ENCODE measurements at regions not wholly inside any gene's neighbourhood (a gene's known extent, or its start where the extent isn't known, plus 50 kb on each side); places are given as distances from the start of the nearest gene placed in this dataset.

GRCh38 chr14:22448035-22448904, 140.8 kb downstream of the DAD1 start:
- TF ChIP-seq CTCF (IDR thresholded peaks at IDR 0.05) (no peak), POLR2AphosphoS5 (IDR thresholded peaks at IDR 0.05) (no peak), POLR2A (IDR thresholded peaks at IDR 0.05) (no peak), EP300 (IDR thresholded peaks at IDR 0.05) (no peak)

GRCh38 chr14:22438742-22439141, 150.3 kb downstream of the DAD1 start:
- no peak for TF ChIP-seq POLR2A (IDR thresholded peaks at IDR 0.05)
- no peak for TF ChIP-seq EP300 (IDR thresholded peaks at IDR 0.05)
- TF ChIP-seq CTCF (IDR thresholded peaks at IDR 0.05), result no peak
- TF ChIP-seq POLR2AphosphoS5 (IDR thresholded peaks at IDR 0.05), result no peak
- Histone ChIP-seq H3K36me3 (no peaks in the 10 kb centered on the region), H3K4me3 (no peak overlapping the region), H3K27me3 (no peaks in the 10 kb centered on the region), H3K27ac (no peak overlapping the region), H3K9me3 (no peaks in the 10 kb centered on the region), H3K4me1 (peaks cover 0 to 9% (median under 1%) of the 10 kb centered on the region in 4 donors)
- no peak for DNase-seq
- 80 to 96% (median 91%) methylated on average over 3 of the region's 3 CpGs for WGBS, 5 donors
- intact Hi-C loops (cut with DNase I; ENCODE audit: low total_unique reads), result no loop called here

More at GRCh38 chr14:22448035-22448904, 140.8 kb downstream of the DAD1 start:
- Histone ChIP-seq H3K36me3 (no peaks in the 10 kb centered on the region), H3K4me1 (peaks cover 0 to 16% (median 0%) of the 10 kb centered on the region in 4 donors), H3K27ac (peak overlapping the region in 2 of 5 donors; percentile 26 to 27), H3K4me3 (no peak overlapping the region), H3K27me3 (no peaks in the 10 kb centered on the region), H3K9me3 (no peaks in the 10 kb centered on the region)
- 76 to 82% (median 81%) methylated on average over 10 of the region's 10 CpGs for WGBS, 5 donors
- DNase-seq, result no peak
- intact Hi-C loops (cut with DNase I; ENCODE audit: low total_unique reads), result no loop called here

GRCh38 chr14:22434901-22435550, 154.0 kb downstream of the DAD1 start:
- Histone ChIP-seq H3K4me1 (peaks cover 17 to 30% (median 22%) of the 10 kb centered on the region in 4 donors), H3K4me3 (no peak overlapping the region), H3K36me3 (no peaks in the 10 kb centered on the region), H3K27me3 (no peaks in the 10 kb centered on the region), H3K9me3 (no peaks in the 10 kb centered on the region), H3K27ac (no peak overlapping the region)
- TF ChIP-seq POLR2A (IDR thresholded peaks at IDR 0.05), result no peak
- TF ChIP-seq CTCF (IDR thresholded peaks at IDR 0.05), result no peak
- TF ChIP-seq EP300 (IDR thresholded peaks at IDR 0.05), result no peak
- no peak for TF ChIP-seq POLR2AphosphoS5 (IDR thresholded peaks at IDR 0.05)
- 87 to 95% (median 92%) methylated on average over 6 of the region's 6 CpGs for WGBS, 5 donors
- intact Hi-C loops (cut with DNase I; ENCODE audit: low total_unique reads), result no loop called here
- DNase-seq, result peak in 1 of 2 donors; percentile 45

GRCh38 chr14:22434030-22434429, 155.0 kb downstream of the DAD1 start:
- 71 to 89% (median 80%) methylated on average over 4 of the region's 4 CpGs for WGBS, 5 donors
- Histone ChIP-seq H3K27me3 (no peaks in the 10 kb centered on the region), H3K9me3 (no peaks in the 10 kb centered on the region), H3K4me1 (peaks cover 21 to 36% (median 29%) of the 10 kb centered on the region in 4 donors), H3K4me3 (no peak overlapping the region), H3K36me3 (no peaks in the 10 kb centered on the region), H3K27ac (no peak overlapping the region)
- intact Hi-C loops (cut with DNase I; ENCODE audit: low total_unique reads), result no loop called here
- DNase-seq, result no peak
- TF ChIP-seq CTCF (IDR thresholded peaks at IDR 0.05) (no peak), EP300 (IDR thresholded peaks at IDR 0.05) (no peak), POLR2AphosphoS5 (IDR thresholded peaks at IDR 0.05) (no peak), POLR2A (IDR thresholded peaks at IDR 0.05) (no peak)
